ENCODE measurements at regions not wholly inside any gene's neighbourhood (a gene's known extent, or its start where the extent isn't known, plus 50 kb on each side); places are given as distances from the start of the nearest gene placed in this dataset.
A peak's percentile ranks its signal among the peaks of the same experiment; 100 is the strongest.

GRCh38 chr5:98529321-98529720, 244.1 kb upstream of the RGMB start:
- Histone ChIP-seq H3K23me2 (ENCODE audit: low read depth, low read length) (no peaks in the 10 kb centered on the region), H2BK15ac (ENCODE audit: low read length) (no peak overlapping the region), H3K79me1 (ENCODE audit: low read depth, low read length) (no peaks in the 10 kb centered on the region), H2BK12ac (ENCODE audit: low read depth, low read length) (no peak overlapping the region), H3K56ac (replicated peaks; ENCODE audit: insufficient read length, low read depth, low read length) (no peak overlapping the region), H3K9me3 (ENCODE audit: insufficient read depth in 2 of 2, low read depth in 1 of 2, low read length in 1 of 2) (no peaks in the 10 kb centered on the region), H3K4me1 (replicated peaks in 1 of 4; ENCODE audit: control insufficient read depth in 3 of 4, insufficient read depth in 4 of 4, low read length in 3 of 4) (no peaks in the 10 kb centered on the region), H3K36me3 (ENCODE audit: control insufficient read depth in 2 of 4, insufficient read depth in 4 of 4, low read length in 3 of 4) (no peaks in the 10 kb centered on the region), H2AK5ac (ENCODE audit: low read depth, low read length) (no peak overlapping the region), H3K4me3 (ENCODE audit: extremely low read depth in 1 of 4, insufficient read depth in 2 of 4, low read depth in 3 of 4, low read length in 4 of 4) (no peak overlapping the region), H2BK20ac (ENCODE audit: low read length) (no peak overlapping the region), H3K9ac (replicated peaks in 1 of 4; ENCODE audit: extremely low read depth in 1 of 4, low read depth in 3 of 4, low read length in 3 of 4) (no peak overlapping the region), H2AFZ (ENCODE audit: low read length) (peak overlapping the region; percentile 88; the same call in 1 of the 2 replicates), H3K18ac (ENCODE audit: extremely low read depth, low read length) (no peak overlapping the region), H3K79me2 (ENCODE audit: control insufficient read depth in 1 of 2, insufficient read depth in 2 of 2, low read length in 2 of 2) (no peaks in the 10 kb centered on the region), H3K23ac (ENCODE audit: insufficient read length) (no peak overlapping the region), H4K5ac (ENCODE audit: insufficient read length, low read depth, low read length) (no peak overlapping the region), H2BK120ac (replicated peaks; ENCODE audit: low read depth, low read length) (no peak overlapping the region), H3K14ac (ENCODE audit: insufficient read length) (no peak overlapping the region), H2BK5ac (ENCODE audit: low read depth, low read length) (no peak overlapping the region), H3K4me2 (ENCODE audit: insufficient read depth in 1 of 2, low read depth in 2 of 2, low read length in 2 of 2) (no peak overlapping the region), H3K4ac (replicated peaks; ENCODE audit: insufficient read length, low read depth, low read length) (no peak overlapping the region), H4K91ac (replicated peaks; ENCODE audit: insufficient read length, low read length) (no peak overlapping the region), H3K27me3 (replicated peaks in 1 of 4; ENCODE audit: control insufficient read depth in 3 of 4, extremely low read depth in 1 of 4, insufficient read depth in 3 of 4, low read length in 3 of 4) (no peaks in the 10 kb centered on the region), H4K20me1 (replicated peaks in 1 of 2; ENCODE audit: control insufficient read depth in 1 of 2, insufficient read depth in 2 of 2, low read length in 2 of 2) (no peaks in the 10 kb centered on the region), H3K27ac (ENCODE audit: low read depth, low read length) (no peak overlapping the region), H4K8ac (ENCODE audit: extremely low read depth, insufficient read depth, low read length) (no peak overlapping the region)
- FAIRE-seq, result no peak
- DNase-seq (ENCODE audit: low read depth in 1 of 2, low spot score in 2 of 2), result no peak
- ChIA-PET POLR2A (ENCODE audit: partially characterized antibody) (no interaction called here), CTCF (ENCODE audit: partially characterized antibody) (no interaction called here)
- TF ChIP-seq JUND (IDR thresholded peaks at IDR 0.05; ENCODE audit: low read length), result no peak
- TF ChIP-seq SP2 (IDR thresholded peaks at IDR 0.05; ENCODE audit: low read length), result no peak
- no peak for TF ChIP-seq E2F6 (IDR thresholded peaks at IDR 0.05)
- TF ChIP-seq BACH1 (IDR thresholded peaks at IDR 0.05; ENCODE audit: low read length), result no peak
- no peak for TF ChIP-seq EZH2 (IDR thresholded peaks at IDR 0.05; ENCODE audit: low read depth, low read length, severe bottlenecking)
- TF ChIP-seq SIRT6 (IDR thresholded peaks at IDR 0.05; ENCODE audit: low read length), result no peak

All from H1 (cell line).